GM11168 (cell line): ENCODE measurements at regions not wholly inside any gene's neighbourhood (a gene's known extent, or its start where the extent isn't known, plus 50 kb on each side); places are given as distances from the start of the nearest gene placed in this dataset.

ENCODE experiments used
- in situ Hi-C: fragments of 300-500 bp; cut with MboI; formaldehyde crosslinking; loops from one replicate; pipeline ENCODE4 v1.12.0; 2022; ENCODE audit warnings: low sequenced_read_pairs; ENCODE audit not compliant: unreplicated experiment

DNA sequence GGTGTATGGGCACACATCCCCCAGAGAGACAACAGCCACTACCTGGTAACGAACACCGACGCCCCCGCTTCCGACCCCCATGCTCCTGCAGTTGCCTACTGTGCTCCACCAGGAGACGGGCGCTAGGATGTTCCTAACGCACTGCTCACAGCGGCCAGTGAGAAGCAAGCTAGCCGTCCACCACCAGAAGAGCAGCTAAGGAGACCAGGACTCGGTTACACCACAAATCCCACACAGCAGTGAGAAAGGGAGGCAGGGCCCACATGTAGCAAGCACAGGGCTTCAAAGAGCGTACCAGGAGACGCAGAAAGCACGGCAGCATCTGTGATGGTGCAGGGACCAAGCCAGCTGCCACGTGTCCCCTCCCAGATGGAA lies 117.0 kb downstream of the NCOR2 start:
- in situ Hi-C loops = no loop called here

GRCh38 chr12:124449623-124450375 lies 117.6 kb downstream of the NCOR2 start:
- in situ Hi-C loops = no loop called here

- in situ Hi-C loops = no loop called here
Observed at GRCh38 chr12:124448955-124449622, 118.3 kb downstream of the NCOR2 start.

DNA sequence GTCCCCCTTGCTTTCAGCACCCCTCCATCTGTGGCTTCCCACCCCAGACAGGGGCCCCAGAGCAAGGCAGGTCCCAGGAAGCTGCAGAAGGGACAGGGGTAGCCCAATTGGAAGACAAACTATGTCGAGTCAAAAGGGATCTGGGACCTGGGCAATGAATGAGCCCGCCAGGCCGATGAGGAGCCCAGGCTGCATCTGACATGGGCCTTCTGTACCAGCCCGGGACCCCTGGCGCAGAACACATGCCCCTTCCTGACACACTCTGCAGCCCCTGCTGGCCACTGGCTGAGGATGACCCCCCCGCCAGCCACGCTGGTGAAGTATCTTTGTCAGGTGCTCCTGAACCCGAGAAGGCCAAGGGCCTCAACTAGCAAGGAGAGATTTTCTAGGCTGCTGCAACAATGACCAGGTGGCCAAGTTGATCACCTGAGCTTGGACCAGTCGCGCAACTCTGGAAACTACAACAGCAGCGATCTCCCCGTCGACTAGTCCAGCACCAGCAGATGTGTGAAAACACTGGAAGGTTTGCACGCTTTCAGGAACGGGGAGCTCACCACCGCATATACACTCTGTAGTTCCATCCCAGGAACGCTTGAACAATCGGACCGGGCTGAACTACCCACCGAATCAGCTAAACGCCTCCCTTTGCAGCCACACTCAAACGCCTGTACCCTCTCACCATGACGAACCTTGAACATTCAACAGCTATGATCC lies 119.0 kb downstream of the NCOR2 start:
- in situ Hi-C loops = no loop called here

- in situ Hi-C loops = no loop called here
Observed at GRCh38 chr12:124446364-124446763, 121.0 kb downstream of the NCOR2 start.

DNA sequence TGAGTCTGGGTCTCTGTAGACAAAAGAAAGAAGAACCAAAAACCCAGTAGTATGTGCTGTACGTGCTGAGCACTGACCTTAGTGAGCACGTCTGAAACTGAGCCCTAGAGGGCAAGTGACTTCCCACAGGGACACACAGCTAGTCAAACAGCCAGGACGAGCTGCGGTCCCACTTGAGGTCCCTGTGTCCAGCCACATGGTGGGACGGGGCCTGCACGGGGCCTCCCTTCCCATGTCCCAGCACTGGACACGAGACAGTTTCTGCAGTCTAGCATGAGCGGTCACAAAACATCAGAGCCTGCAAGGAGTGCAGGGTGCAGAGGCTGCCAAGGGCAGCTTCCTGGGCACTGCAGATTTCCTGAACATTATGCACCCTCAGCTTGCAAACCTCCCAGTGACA lies 121.6 kb downstream of the NCOR2 start:
- in situ Hi-C loops = no loop called here

DNA sequence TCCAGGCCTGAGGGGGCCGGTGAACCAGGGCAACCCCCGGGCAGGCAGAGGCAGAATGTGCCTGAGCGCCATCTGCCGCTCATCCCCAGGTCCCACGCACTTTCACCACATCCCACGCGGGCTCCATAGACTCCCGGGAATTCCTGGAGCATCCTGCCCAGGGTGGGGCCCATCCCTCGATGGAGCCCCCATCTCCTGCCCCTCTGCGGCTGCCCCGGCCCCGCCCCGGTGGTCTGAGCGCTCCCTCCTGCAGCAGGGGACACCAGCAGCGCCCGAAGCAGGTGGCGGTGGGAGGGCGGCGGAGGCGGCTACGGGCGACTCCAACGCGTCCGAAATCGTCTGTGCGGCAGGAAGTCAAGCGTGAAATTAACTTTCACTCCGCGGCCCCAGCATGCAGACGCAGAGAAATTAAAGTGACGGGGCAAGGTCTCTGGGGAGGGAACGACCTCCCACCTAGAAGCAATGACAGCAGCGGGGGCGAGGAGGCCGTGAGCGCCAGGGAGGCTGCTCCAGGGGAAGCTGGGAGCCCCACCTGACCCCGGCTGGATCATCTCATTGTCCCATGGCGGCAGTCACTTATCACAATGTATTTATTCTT lies 122.2 kb downstream of the NCOR2 start:
- in situ Hi-C loops = no loop called here

GRCh38 chr12:124443931-124444712 lies 123.3 kb downstream of the NCOR2 start:
- in situ Hi-C loops = no loop called here

- in situ Hi-C loops = no loop called here
Observed at GRCh38 chr12:124442772-124443445, 124.5 kb downstream of the NCOR2 start.

- in situ Hi-C loops = no loop called here
Observed at GRCh38 chr12:124442281-124442680, 125.1 kb downstream of the NCOR2 start.

- in situ Hi-C loops = no loop called here
Observed at GRCh38 chr12:124441443-124442194, 125.8 kb downstream of the NCOR2 start.

- in situ Hi-C loops = no loop called here
Observed at GRCh38 chr12:124440841-124441381, 126.5 kb downstream of the NCOR2 start.

DNA sequence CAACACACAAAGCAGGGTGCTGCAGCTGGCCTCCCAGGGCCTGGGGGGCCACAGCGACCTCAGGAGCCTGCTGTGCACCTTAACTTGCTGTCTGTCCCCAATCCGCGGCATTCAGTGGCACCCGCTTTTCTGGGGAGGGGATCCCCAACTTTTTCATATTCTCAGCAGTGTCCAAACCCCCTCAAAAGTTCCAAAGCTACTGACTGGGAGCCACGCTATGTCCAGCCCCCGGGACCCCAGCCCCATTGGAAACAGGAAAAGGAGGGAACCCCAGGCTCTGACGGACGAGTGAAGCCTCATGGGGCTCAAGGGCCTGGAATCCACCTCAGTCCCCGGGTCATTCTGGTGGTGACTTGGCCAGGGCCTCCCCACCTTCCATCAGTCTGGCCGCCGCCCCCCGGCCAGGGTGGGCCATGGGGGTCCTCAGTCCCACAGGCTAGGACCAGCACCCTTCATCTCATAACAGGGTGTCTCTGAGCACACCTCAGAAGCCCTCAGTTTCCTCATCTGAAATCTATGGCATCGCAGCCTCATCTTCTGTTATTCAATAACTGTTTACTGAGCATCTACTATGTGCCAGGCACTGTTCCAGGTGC lies 127.3 kb downstream of the NCOR2 start:
- in situ Hi-C loops = no loop called here

- in situ Hi-C loops = no loop called here
Observed at GRCh38 chr12:124438437-124439056, 128.9 kb downstream of the NCOR2 start.

DNA sequence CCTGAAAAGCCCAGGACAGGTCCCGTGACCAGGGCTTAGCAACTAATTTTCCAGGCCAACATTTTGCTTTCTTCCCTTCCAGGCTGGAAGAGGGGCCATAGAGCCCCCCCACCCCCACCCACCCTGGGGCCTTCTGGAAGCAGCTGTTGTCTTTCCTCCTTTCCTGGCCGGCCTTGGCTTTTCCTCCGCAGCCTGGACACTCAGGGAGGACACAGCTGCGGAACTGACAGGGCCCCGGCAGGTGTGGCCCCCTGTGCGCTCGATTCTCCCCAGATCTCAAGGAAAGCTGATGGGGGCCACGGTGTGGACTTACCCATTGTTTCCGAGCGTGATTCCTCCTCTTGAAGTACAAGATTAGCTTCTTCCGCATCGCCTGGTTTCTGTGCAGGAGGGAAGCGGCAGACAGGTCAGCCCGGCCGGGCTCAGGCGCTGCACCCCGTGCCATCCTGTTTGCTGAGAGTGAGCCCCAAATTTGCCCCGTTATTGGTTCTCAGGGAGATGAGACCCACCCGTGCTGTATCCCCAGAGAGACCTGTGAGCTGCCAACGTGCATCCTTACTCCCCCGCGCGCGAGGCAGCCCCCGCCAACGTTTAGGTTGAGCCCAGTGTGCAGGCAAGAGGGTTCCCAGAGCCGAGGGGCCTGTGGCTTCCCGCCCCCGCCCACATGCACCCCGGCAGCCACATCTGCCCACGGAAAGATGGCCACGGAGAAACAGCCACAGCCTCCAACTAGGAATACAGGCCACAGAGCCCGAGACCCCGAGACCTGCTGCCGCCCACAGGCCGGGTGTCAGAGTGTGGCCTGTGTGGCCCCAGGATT lies 129.6 kb downstream of the NCOR2 start:
- in situ Hi-C loops = no loop called here

GRCh38 chr12:124437121-124437520 lies 130.3 kb downstream of the NCOR2 start:
- in situ Hi-C loops = no loop called here

DNA sequence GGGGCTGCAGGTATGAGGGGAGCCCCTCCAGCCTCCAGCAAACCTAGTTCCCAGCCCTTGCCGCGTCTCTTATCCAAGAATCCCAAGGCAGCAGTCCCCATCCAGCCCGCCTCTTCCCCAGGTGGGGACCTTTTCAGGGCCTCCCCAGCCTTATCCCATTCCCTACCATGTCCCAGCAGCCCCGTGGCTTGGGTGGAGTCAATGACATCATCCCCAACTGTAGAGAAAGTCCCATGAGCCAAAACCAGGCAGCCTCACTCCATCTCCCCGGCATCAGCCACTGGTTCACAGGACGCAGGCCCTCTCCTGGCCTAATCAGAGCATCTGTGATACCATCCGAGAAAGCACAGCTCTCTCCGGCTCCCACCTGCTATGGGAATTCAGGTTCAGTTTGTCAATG lies 131.0 kb downstream of the NCOR2 start:
- in situ Hi-C loops = no loop called here
